Erythroblast (primary cell): ENCODE measurements at regions not wholly inside any gene's neighbourhood (a gene's known extent, or its start where the extent isn't known, plus 50 kb on each side); places are given as distances from the start of the nearest gene placed in this dataset.

Source experiments
- GATA1 ChIP-seq: IDR thresholded peaks from 2 replicates; pipeline ENCODE4 v1.6.1; 2011; ENCODE audit warnings: low read depth, mild to moderate bottlenecking, control low read depth, low read length, moderate library complexity
- POLR2A ChIP-seq: IDR thresholded peaks from 2 replicates; pipeline ENCODE4 v1.6.1; 2011; ENCODE audit warnings: mild to moderate bottlenecking, low read length

GRCh38 chr13:78759704-78760103 is 100.7 kb upstream of the OBI1 start:
- no peak for TF ChIP-seq POLR2A
- TF ChIP-seq GATA1, result no peak
